ENCODE measurements at regions not wholly inside any gene's neighbourhood (a gene's known extent, or its start where the extent isn't known, plus 50 kb on each side); places are given as distances from the start of the nearest gene placed in this dataset.

GRCh38 chr6:19995575-19996257 is 158.5 kb downstream of the ID4 start:
- H3K4me1 ChIP-seq (ENCODE audit: low read depth), result no peaks in the 10 kb centered on the region
- DNase-seq (no peak), ATAC-seq (no peak)
- intact Hi-C loops (cut with DNase I, micrococcal nuclease), result no loop called here
- no peaks in the 10 kb centered on the region for H3K36me3 ChIP-seq (ENCODE audit: low read depth)
- no peak overlapping the region for H3K4me3 ChIP-seq
- TF ChIP-seq CTCF (IDR thresholded peaks at IDR 0.05), result no peak
- H3K9me3 ChIP-seq, result no peaks in the 10 kb centered on the region

GRCh38 chr6:19997104-19997503 is 159.9 kb downstream of the ID4 start:
- intact Hi-C loops (cut with DNase I, micrococcal nuclease), result no loop called here
- Histone ChIP-seq H3K4me1 (ENCODE audit: low read depth) (no peaks in the 10 kb centered on the region), H3K9me3 (no peaks in the 10 kb centered on the region), H3K36me3 (ENCODE audit: low read depth) (no peaks in the 10 kb centered on the region), H3K4me3 (no peak overlapping the region)
- no peak for DNase-seq
- TF ChIP-seq CTCF (IDR thresholded peaks at IDR 0.05), result no peak
- ATAC-seq, result no peak

GRCh38 chr6:19998541-19998940 is 161.4 kb downstream of the ID4 start:
- no peaks in the 10 kb centered on the region for H3K9me3 ChIP-seq
- ATAC-seq, result no peak
- H3K4me3 ChIP-seq, result no peak overlapping the region
- H3K36me3 ChIP-seq (ENCODE audit: low read depth), result no peaks in the 10 kb centered on the region
- intact Hi-C loops (cut with DNase I, micrococcal nuclease), result no loop called here
- DNase-seq, result no peak
- TF ChIP-seq CTCF (IDR thresholded peaks at IDR 0.05), result no peak
- no peaks in the 10 kb centered on the region for H3K4me1 ChIP-seq (ENCODE audit: low read depth)

- Histone ChIP-seq H3K36me3 (ENCODE audit: low read depth) (no peaks in the 10 kb centered on the region), H3K9me3 (no peaks in the 10 kb centered on the region), H3K4me3 (no peak overlapping the region), H3K4me1 (ENCODE audit: low read depth) (no peaks in the 10 kb centered on the region)
- TF ChIP-seq CTCF (IDR thresholded peaks at IDR 0.05), result no peak
- intact Hi-C loops (cut with DNase I, micrococcal nuclease), result no loop called here
- DNase-seq (no peak), ATAC-seq (peak; percentile 36)
Observed at GRCh38 chr6:19999319-20000191, 162.4 kb downstream of the ID4 start.

- intact Hi-C loops (cut with DNase I, micrococcal nuclease), result no loop called here
Observed at GRCh38 chr6:20001286-20001685, 164.1 kb downstream of the ID4 start.

More at GRCh38 chr6:20001286-20001685, 164.1 kb downstream of the ID4 start:
- DNase-seq, result no peak
- TF ChIP-seq CTCF (IDR thresholded peaks at IDR 0.05), result no peak
- no peak for ATAC-seq
- Histone ChIP-seq H3K36me3 (ENCODE audit: low read depth) (no peaks in the 10 kb centered on the region), H3K9me3 (no peaks in the 10 kb centered on the region), H3K4me3 (no peak overlapping the region), H3K4me1 (ENCODE audit: low read depth) (no peaks in the 10 kb centered on the region)

Data from mucosa of descending colon (tissue), 3 donors.